ENCODE measurements at regions not wholly inside any gene's neighbourhood (a gene's known extent, or its start where the extent isn't known, plus 50 kb on each side); places are given as distances from the start of the nearest gene placed in this dataset.
A peak's percentile ranks its signal among the peaks of the same experiment; 100 is the strongest.
"Not testable (repeated sequence)": the region's sequence is repeated elsewhere in the genome, so short reads cannot be mapped to it uniquely, and the experiment has no call there.

- DNase-seq: no peak
Measured at GRCh38 chr7:13009517-13009916, 322.1 kb downstream of the ARL4A start.

- no peak for DNase-seq
Measured at GRCh38 chr7:13014011-13014410, 326.6 kb downstream of the ARL4A start.

- no peak for DNase-seq
Measured at GRCh38 chr7:13016036-13016581, 328.7 kb downstream of the ARL4A start.

- DNase-seq: no peak
Measured at GRCh38 chr7:13016592-13017332, 329.3 kb downstream of the ARL4A start.

GRCh38 chr7:13017333-13017857 lies 330.0 kb downstream of the ARL4A start:
- DNase-seq: no peak

GRCh38 chr7:13017881-13018280 lies 330.4 kb downstream of the ARL4A start:
- DNase-seq: no peak

GRCh38 chr7:13021566-13022300 lies 334.3 kb downstream of the ARL4A start:
- DNase-seq: no peak

- no peak for DNase-seq
Measured at GRCh38 chr7:13024121-13024674, 336.8 kb downstream of the ARL4A start.

- not testable (repeated sequence) for DNase-seq
Measured at GRCh38 chr7:13025043-13025442, 337.6 kb downstream of the ARL4A start.

GRCh38 chr7:13027321-13027720 lies 339.9 kb downstream of the ARL4A start:
- no peak for DNase-seq

- DNase-seq: no peak
Measured at GRCh38 chr7:13028036-13028824, 340.8 kb downstream of the ARL4A start.

GRCh38 chr7:13028825-13029099 lies 341.3 kb downstream of the ARL4A start:
- no peak for DNase-seq

GRCh38 chr7:13031468-13031867 lies 344.0 kb downstream of the ARL4A start:
- DNase-seq: no peak

GRCh38 chr7:13032084-13032483 lies 344.7 kb downstream of the ARL4A start:
- no peak for DNase-seq

- peak; percentile 55 for DNase-seq
Measured at GRCh38 chr7:13032576-13032975, 345.1 kb downstream of the ARL4A start.

GRCh38 chr7:13034693-13035092 lies 347.3 kb downstream of the ARL4A start:
- DNase-seq: no peak

GRCh38 chr7:13035233-13035632 lies 347.8 kb downstream of the ARL4A start:
- DNase-seq: no peak

- DNase-seq: no peak
Measured at GRCh38 chr7:13036256-13036780, 348.9 kb downstream of the ARL4A start.

GRCh38 chr7:13037216-13037615 lies 349.8 kb downstream of the ARL4A start:
- DNase-seq: no peak

- DNase-seq: no peak
Measured at GRCh38 chr7:13041368-13041988, 354.0 kb downstream of the ARL4A start.

- DNase-seq: no peak
Measured at GRCh38 chr7:13042605-13043236, 355.3 kb downstream of the ARL4A start.

- DNase-seq: no peak
Measured at GRCh38 chr7:13044309-13044708, 356.9 kb downstream of the ARL4A start.
